Endothelial cell of umbilical vein (primary cell): ENCODE measurements at regions not wholly inside any gene's neighbourhood (a gene's known extent, or its start where the extent isn't known, plus 50 kb on each side); places are given as distances from the start of the nearest gene placed in this dataset.

ENCODE experiments used
- BruUV-seq: library from RNA; stranded (reverse); fragments of 400-500 nt; replicated peaks from 2 replicates; lab custom pipeline; 2021; lab: Mats Ljungman, UMichigan
- CTCF ChIA-PET: fragments of 300-600, 350-600 bp; sonication (Branson Sonifier 250); formaldehyde crosslinking; loops from one replicate; lab custom pipeline; 2021; ENCODE audit warnings: antibody characterized with exemption, inconsistent platforms; lab: Charles Lee
- POLR2A ChIA-PET: fragments of 300-600, 350-600 bp; sonication (Branson Sonifier 250); formaldehyde crosslinking; loops from one replicate; lab custom pipeline; 2021; ENCODE audit warnings: antibody characterized with exemption, inconsistent platforms; lab: Charles Lee
- DNase-seq: peaks from one replicate; pipeline ENCODE4 v3.0.0-alpha.2; 2011; ENCODE audit warnings: low read depth, low spot score
- FAIRE-seq: peaks from 2 replicates; lab custom pipeline; 2011; peaks lifted over from hg19 to GRCh38; lab: Jason Lieb, UNC
- H2AFZ ChIP-seq: 2 replicates; pipeline ENCODE4 v1.6.0; 2012; ENCODE audit warnings: low read depth, low read length, control low read depth, inconsistent platforms
- H3K27ac ChIP-seq: 2 replicates; pipeline ENCODE4 v1.5.1; 2011; ENCODE audit warnings: low read depth, mild to moderate bottlenecking, control low read depth, low read length, moderate library complexity; ENCODE audit not compliant: insufficient read depth
- H3K27me3 ChIP-seq, 2 experiments: 2 replicates each; pipeline versions ENCODE4 v1.6.0 to v1.6.1; 2011; ENCODE audit warnings: low read length in 2 of 2, mixed read lengths in 1 of 2; ENCODE audit not compliant: control insufficient read depth in 2 of 2, insufficient read depth in 2 of 2
- H3K36me3 ChIP-seq, 2 experiments: 2 replicates in 1 of 2; 3 replicates in 1 of 2; pipeline ENCODE4 v1.5.1; 2011; ENCODE audit warnings: low read length in 2 of 2, mild to moderate bottlenecking in 1 of 2, moderate library complexity in 1 of 2; ENCODE audit not compliant: control insufficient read depth in 2 of 2, insufficient read depth in 2 of 2; ENCODE audit errors: extremely low read depth in 1 of 2
- H3K4me1 ChIP-seq: 3 replicates; pipeline ENCODE4 v1.5.1; 2011; ENCODE audit warnings: mild to moderate bottlenecking, low read length; ENCODE audit not compliant: control insufficient read depth, insufficient read depth; ENCODE audit errors: extremely low read depth
- H3K4me2 ChIP-seq: 2 replicates; pipeline ENCODE4 v1.6.1; 2011; ENCODE audit warnings: low read length, control low read depth, mixed read lengths; ENCODE audit not compliant: insufficient read depth
- H3K4me3 ChIP-seq, 3 experiments: fragments of 200-600 bp in 1 of 3; sonication (generic), shearing (Covaris generic) in 1 of 3; replicated peaks in 1 of 3; 2 replicates each; pipeline ENCODE4 v1.5.1; 2011 to 2016; ENCODE audit warnings: control low read depth in 3 of 3, low read length in 3 of 3, mild to moderate bottlenecking in 2 of 3, inconsistent platforms in 1 of 3, low read depth in 1 of 3, moderate library complexity in 1 of 3; ENCODE audit not compliant: insufficient read depth in 1 of 3
- H3K79me2 ChIP-seq: 2 replicates; pipeline ENCODE4 v1.6.0; 2012; ENCODE audit warnings: low read length, inconsistent platforms; ENCODE audit not compliant: control insufficient read depth, insufficient read depth
- H3K9ac ChIP-seq: replicated peaks from 2 replicates; pipeline ENCODE3; 2011; ENCODE audit warnings: low read length, control low read depth; ENCODE audit not compliant: insufficient read depth; ENCODE audit errors: extremely low read depth
- H3K9me1 ChIP-seq: replicated peaks from 3 replicates; pipeline ENCODE4 v1.6.0; 2011; ENCODE audit warnings: mild to moderate bottlenecking, low read length; ENCODE audit not compliant: control insufficient read depth, insufficient read depth; ENCODE audit errors: extremely low read depth
- H3K9me3 ChIP-seq: replicated peaks from 2 replicates; pipeline ENCODE4 v1.5.1; 2012; ENCODE audit warnings: low read length, inconsistent platforms; ENCODE audit not compliant: control insufficient read depth, insufficient read depth
- H4K20me1 ChIP-seq: replicated peaks from 2 replicates; pipeline ENCODE3; 2011; ENCODE audit warnings: mild to moderate bottlenecking, low read length; ENCODE audit not compliant: control insufficient read depth, insufficient read depth; ENCODE audit errors: extremely low read depth
- EZH2 ChIP-seq: IDR thresholded peaks from 2 replicates; pipeline ENCODE4 v1.6.1; 2012; ENCODE audit warnings: borderline replicate concordance, low read depth, mild to moderate bottlenecking, moderate library complexity, low read length, inconsistent platforms; ENCODE audit not compliant: severe bottlenecking
- FOS ChIP-seq: IDR thresholded peaks from 2 replicates; pipeline ENCODE4 v1.6.1; 2011; ENCODE audit warnings: mild to moderate bottlenecking, low read length, moderate library complexity, borderline replicate concordance; ENCODE audit not compliant: insufficient read depth
- GATA2 ChIP-seq: IDR thresholded peaks from 2 replicates; pipeline ENCODE4 v1.7.0; 2011; ENCODE audit warnings: low read depth, mild to moderate bottlenecking, moderate library complexity, mixed read lengths, low read length; ENCODE audit not compliant: insufficient read length, insufficient read depth
- JUN ChIP-seq: IDR thresholded peaks from 2 replicates; pipeline ENCODE4 v1.6.1; 2011; ENCODE audit warnings: borderline replicate concordance, low read depth; ENCODE audit not compliant: insufficient read length, insufficient read depth
- MYC ChIP-seq: IDR thresholded peaks from one replicate; pipeline ENCODE4 v1.6.1; 2011; ENCODE audit warnings: mild to moderate bottlenecking, low read depth, low read length
- POLR2A ChIP-seq: IDR thresholded peaks from 2 replicates; pipeline ENCODE4 v1.6.1; 2012; ENCODE audit warnings: low read depth, mild to moderate bottlenecking, control low read depth, low read length
- POLR2AphosphoS5 ChIP-seq: IDR thresholded peaks from 2 replicates; pipeline ENCODE4 v1.6.1; 2012; ENCODE audit warnings: low read depth, mild to moderate bottlenecking, control low read depth, low read length, moderate library complexity; ENCODE audit not compliant: insufficient read depth
- dilution Hi-C: fragments of 300-500 bp; cut with MboI; formaldehyde crosslinking; loops from one replicate; pipeline ENCODE4 v1.15.0; 2019; ENCODE audit warnings: low sequenced_read_pairs; ENCODE audit not compliant: extremely low pct_ligation_motif_present
- intact Hi-C: fragments of 100-400 bp; cut with micrococcal nuclease; formaldehyde crosslinking; loops from one replicate; pipeline ENCODE4 v1.10.0; 2022
- TF ChIP-seq, protein P1 (sequence below): IDR thresholded peaks from 2 replicates; pipeline ENCODE4 v1.6.1; 2011; ENCODE audit not compliant: insufficient read depth, insufficient read length
- TF ChIP-seq, protein P2 (sequence below), 2 donors: IDR thresholded peaks; 1 replicate in 1 of 2; 2 replicates in 1 of 2; pipeline ENCODE4 v1.5.1; 2011; ENCODE audit warnings: low read length in 2 of 2, mild to moderate bottlenecking in 2 of 2, moderate library complexity in 2 of 2, control low read depth in 1 of 2, inconsistent platforms in 1 of 2, low read depth in 1 of 2; ENCODE audit not compliant: insufficient read depth in 1 of 2; ENCODE audit errors: extremely low read depth in 1 of 2

- dilution Hi-C loops = no loop called here
- ChIA-PET CTCF (no interaction called here), POLR2A (no interaction called here)
- Histone ChIP-seq H2AFZ (no peak overlapping the region), H3K36me3 (no peaks in the 10 kb centered on the region), H3K27ac (no peak overlapping the region), H3K9me3 (no peaks in the 10 kb centered on the region), H3K4me3 (no peak overlapping the region), H4K20me1 (no peaks in the 10 kb centered on the region), H3K4me2 (no peak overlapping the region), H3K9ac (no peak overlapping the region), H3K4me1 (no peaks in the 10 kb centered on the region), H3K27me3 (no peaks in the 10 kb centered on the region), H3K9me1 (no peaks in the 10 kb centered on the region), H3K79me2 (no peaks in the 10 kb centered on the region)
- FAIRE-seq (no peak), DNase-seq (no peak)
- TF ChIP-seq MYC = no peak
- TF ChIP-seq GATA2 = no peak
- TF ChIP-seq, protein P1, sequence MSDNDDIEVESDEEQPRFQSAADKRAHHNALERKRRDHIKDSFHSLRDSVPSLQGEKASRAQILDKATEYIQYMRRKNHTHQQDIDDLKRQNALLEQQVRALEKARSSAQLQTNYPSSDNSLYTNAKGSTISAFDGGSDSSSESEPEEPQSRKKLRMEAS = no peak
- TF ChIP-seq, protein P2, sequence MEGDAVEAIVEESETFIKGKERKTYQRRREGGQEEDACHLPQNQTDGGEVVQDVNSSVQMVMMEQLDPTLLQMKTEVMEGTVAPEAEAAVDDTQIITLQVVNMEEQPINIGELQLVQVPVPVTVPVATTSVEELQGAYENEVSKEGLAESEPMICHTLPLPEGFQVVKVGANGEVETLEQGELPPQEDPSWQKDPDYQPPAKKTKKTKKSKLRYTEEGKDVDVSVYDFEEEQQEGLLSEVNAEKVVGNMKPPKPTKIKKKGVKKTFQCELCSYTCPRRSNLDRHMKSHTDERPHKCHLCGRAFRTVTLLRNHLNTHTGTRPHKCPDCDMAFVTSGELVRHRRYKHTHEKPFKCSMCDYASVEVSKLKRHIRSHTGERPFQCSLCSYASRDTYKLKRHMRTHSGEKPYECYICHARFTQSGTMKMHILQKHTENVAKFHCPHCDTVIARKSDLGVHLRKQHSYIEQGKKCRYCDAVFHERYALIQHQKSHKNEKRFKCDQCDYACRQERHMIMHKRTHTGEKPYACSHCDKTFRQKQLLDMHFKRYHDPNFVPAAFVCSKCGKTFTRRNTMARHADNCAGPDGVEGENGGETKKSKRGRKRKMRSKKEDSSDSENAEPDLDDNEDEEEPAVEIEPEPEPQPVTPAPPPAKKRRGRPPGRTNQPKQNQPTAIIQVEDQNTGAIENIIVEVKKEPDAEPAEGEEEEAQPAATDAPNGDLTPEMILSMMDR (IDR thresholded peaks at IDR 0.05; ENCODE audit: extremely low read depth in 1 of 2, insufficient read depth in 1 of 2, low read depth in 1 of 2, low read length in 2 of 2) = no peak
- TF ChIP-seq POLR2A = no peak
- TF ChIP-seq JUN = no peak
- no peak for TF ChIP-seq FOS
- no peak for TF ChIP-seq EZH2
- no peak for TF ChIP-seq POLR2AphosphoS5
- BruUV-seq = no TSS peak
- intact Hi-C loops = no loop called here
Measured at GRCh38 chr12:84070292-84070691, 842.3 kb downstream of the SLC6A15 start.
